ENCODE measurements at regions not wholly inside any gene's neighbourhood (a gene's known extent, or its start where the extent isn't known, plus 50 kb on each side); places are given as distances from the start of the nearest gene placed in this dataset.
"Not testable (repeated sequence)": the region's sequence is repeated elsewhere in the genome, so short reads cannot be mapped to it uniquely, and the experiment has no call there.

- no peak for DNase-seq
Observed at GRCh38 chr10:21114683-21115082, 217.6 kb upstream of the NEBL start.

- no peak for DNase-seq
Observed at GRCh38 chr10:21110358-21110757, 213.2 kb upstream of the NEBL start.

- not testable (repeated sequence) for DNase-seq
Observed at GRCh38 chr10:21106931-21107330, 209.8 kb upstream of the NEBL start.

- not testable (repeated sequence) for DNase-seq
Observed at GRCh38 chr10:21105331-21105730, 208.2 kb upstream of the NEBL start.

GRCh38 chr10:21100871-21101514 is 203.9 kb upstream of the NEBL start:
- DNase-seq: no peak

GRCh38 chr10:21100190-21100589 is 203.1 kb upstream of the NEBL start:
- DNase-seq: no peak

- no peak for DNase-seq
Observed at GRCh38 chr10:21099291-21100062, 202.4 kb upstream of the NEBL start.

- DNase-seq: no peak
Observed at GRCh38 chr10:21097926-21098355, 200.8 kb upstream of the NEBL start.

GRCh38 chr10:21095494-21096055 is 198.5 kb upstream of the NEBL start:
- no peak for DNase-seq

GRCh38 chr10:21095073-21095472 is 198.0 kb upstream of the NEBL start:
- DNase-seq: no peak

GRCh38 chr10:21092683-21093524 is 195.8 kb upstream of the NEBL start:
- DNase-seq: no peak

- no peak for DNase-seq
Observed at GRCh38 chr10:21090609-21091082, 193.5 kb upstream of the NEBL start.

GRCh38 chr10:21087476-21087875 is 190.4 kb upstream of the NEBL start:
- no peak for DNase-seq

- no peak for DNase-seq
Observed at GRCh38 chr10:21084700-21085099, 187.6 kb upstream of the NEBL start.

GRCh38 chr10:21083861-21084260 is 186.8 kb upstream of the NEBL start:
- DNase-seq: no peak

GRCh38 chr10:21082206-21082605 is 185.1 kb upstream of the NEBL start:
- no peak for DNase-seq

- DNase-seq: no peak
Observed at GRCh38 chr10:21080261-21080660, 183.2 kb upstream of the NEBL start.

GRCh38 chr10:21079330-21079658 is 182.2 kb upstream of the NEBL start:
- no peak for DNase-seq

- no peak for DNase-seq
Observed at GRCh38 chr10:21078410-21079329, 181.6 kb upstream of the NEBL start.

- DNase-seq: no peak
Observed at GRCh38 chr10:21077681-21078080, 180.6 kb upstream of the NEBL start.

- no peak for DNase-seq
Observed at GRCh38 chr10:21076381-21076780, 179.3 kb upstream of the NEBL start.

- no peak for DNase-seq
Observed at GRCh38 chr10:21075880-21076279, 178.8 kb upstream of the NEBL start.
